IPS-NIHi11 (cell line): ENCODE measurements at regions not wholly inside any gene's neighbourhood (a gene's known extent, or its start where the extent isn't known, plus 50 kb on each side); places are given as distances from the start of the nearest gene placed in this dataset.
"Not testable (repeated sequence)": the region's sequence is repeated elsewhere in the genome, so short reads cannot be mapped to it uniquely, and the experiment has no call there.

Experiments used
- DNase-seq: peaks from one replicate; pipeline ENCODE4 v3.0.0; 2012; ENCODE audit warnings: mixed read lengths, low spot score

DNA sequence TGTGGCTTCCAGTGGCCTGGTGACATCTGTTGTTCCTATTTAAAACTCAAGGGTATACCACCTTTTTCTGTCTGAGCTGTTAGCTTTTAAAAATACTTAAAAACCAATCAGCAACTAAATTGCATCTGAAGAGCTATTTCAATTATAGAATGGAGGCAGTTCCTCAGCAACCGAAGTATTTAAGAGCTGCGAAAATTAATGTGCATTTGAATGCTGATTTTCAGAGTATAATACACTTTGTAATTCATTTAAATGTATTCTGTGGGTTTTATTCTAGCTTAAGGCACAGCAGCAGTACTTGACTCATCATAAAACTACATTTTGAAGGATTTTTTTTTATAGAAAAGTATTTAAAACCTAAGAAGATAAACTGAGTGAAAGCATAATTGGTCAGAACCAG is 404.9 kb upstream of the PRKCQ start:
- DNase-seq: no peak

DNA sequence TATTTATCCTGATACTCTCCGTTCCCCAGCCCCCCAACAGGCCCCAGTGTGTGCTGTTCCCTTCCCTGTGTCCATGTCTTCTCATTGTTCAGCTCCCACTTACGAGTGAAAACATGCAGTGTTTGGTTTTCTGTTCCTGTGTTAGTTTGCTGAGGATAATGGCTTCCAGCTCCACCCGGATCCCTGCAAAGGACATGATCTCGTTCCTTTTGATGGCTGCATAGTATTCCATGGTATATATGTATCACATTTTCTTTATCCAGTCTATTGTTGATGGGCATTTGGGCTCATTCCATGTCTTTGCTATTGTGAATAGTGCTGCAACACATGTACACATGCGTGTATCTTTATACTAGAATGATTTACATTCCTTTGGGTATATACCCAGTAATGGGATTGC is 403.9 kb upstream of the PRKCQ start:
- DNase-seq: not testable (repeated sequence)

DNA sequence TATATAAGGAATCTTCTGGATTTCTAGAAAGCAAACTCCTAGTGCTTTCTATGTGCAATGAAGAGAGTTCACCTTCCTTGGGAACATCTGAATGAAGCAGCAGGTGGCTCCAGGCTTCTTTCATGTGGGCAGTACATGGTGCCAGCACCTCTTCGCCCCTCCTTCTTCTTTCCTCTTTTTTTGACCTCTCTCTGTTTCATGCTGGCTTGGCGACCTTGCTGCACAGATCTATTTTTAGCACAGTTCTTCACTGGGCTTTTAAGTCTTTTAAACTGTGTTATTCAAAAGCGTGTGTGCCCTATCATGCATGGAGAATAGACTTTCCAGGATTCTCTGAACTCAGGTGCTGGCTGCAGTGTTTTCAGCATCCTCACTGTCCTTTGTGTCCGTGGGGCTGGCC is 400.3 kb upstream of the PRKCQ start:
- no peak for DNase-seq

DNA sequence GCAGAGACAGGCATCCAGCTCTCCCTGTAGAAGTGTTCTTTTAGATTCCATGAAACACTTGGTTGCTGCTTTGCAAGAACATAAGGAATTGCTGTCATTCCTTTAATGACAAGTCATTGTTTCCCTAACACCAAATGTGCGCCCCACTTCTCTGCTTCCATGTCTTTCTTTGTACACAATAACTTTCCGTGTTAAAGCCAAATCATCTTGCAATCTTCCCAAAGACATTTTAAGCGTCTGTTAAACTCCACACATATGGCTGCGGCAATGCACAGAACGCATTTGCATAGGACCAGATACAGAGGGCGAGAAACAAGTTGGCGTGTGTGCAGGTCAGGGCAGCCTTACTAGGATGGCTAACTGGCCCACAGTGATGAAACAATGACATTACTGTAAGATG is 399.3 kb upstream of the PRKCQ start:
- DNase-seq: no peak

DNA sequence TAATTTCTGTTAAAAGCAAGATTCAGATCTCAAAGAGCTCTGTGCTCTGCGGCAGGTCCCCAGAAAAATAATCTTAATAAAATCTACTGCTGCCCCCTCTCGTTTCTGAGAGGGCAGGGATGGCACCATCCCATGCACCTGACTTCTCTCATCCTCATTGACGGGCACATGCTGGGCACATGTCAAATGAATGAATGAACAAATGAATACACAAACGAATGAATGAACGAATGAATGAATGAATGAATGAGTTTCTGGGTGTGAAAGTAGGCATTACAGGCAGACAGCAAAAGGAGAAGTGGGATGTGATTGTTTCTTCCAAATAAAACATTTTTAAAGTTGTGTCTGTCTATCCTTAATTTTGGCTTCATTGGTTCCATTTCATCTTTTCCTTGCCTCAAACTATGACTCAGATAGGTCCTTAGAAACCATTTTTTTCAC is 398.1 kb upstream of the PRKCQ start:
- DNase-seq: no peak

DNA sequence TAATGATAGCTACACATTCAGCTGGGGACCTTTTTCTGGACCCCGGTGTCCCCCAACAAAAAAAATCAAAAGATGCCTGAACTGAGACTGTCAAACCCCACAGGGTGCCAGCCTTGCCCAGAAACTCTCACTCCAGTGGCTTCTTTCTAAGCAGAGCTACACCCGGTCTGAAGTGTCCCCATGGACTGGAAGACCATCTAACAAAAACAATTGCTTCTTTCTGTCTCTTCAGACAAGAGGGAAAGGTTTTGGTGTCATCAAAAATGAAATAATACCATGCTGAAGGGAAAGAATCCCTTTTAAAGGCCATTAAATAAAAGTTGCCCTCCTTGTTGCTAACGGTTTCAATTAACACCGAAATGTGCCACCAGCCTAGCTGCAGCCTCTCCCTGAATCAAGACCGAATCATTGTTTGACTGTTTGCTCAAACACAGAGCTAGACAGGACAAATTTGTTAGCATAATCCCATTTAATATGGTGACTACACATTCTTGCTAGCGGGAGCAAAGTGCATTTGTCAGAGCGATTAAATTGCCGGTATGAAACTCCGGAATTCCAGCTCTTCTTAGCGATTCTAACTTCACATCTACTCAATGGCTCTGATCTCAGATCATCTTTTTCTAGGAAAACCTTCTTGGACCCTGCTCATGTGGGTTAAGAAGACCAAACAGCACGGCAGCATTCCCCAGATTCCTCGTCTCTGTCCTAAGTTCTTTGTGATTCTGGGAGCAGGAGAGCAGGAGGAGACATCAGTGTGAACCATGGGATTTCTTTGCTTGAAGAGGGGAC is 397.5 kb upstream of the PRKCQ start:
- no peak for DNase-seq

DNA sequence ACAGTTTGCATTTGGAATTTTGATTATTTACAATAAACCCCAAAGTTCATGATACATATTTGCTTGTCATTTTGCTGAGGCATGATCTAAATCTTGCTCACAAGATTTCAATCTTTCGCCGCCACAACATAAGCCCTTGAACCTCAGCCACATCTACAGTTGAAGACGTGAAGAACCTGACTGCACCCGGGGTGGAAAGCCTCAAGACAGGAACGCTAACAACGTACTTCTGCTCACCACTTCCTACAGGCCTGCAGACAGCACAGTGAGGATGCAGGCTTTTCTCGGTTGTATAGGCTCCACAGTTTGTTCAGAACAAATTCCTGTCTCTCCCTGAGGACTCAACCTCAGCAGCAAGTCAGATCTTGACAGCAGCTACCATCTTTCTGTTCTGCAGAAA is 393.8 kb upstream of the PRKCQ start:
- DNase-seq: no peak

DNA sequence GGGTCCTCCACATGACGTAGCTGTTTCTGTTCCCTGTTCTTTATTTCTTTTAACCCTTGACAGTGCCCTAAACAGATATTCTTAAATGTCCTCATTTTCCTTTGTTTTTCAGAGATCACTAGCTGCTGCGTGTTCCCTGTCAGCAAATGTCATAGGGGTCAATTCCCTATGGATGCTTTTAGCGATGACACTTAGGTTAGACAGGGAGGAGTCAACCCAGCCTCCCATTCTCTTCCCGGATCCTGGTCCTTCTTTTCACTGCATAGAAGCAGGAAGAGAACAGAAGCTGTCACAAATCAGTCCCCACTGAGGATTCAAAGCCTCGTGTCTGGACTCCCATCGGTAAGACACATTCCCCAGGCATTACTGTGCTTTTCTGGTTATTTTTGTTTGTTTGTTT is 392.1 kb upstream of the PRKCQ start:
- no peak for DNase-seq

DNA sequence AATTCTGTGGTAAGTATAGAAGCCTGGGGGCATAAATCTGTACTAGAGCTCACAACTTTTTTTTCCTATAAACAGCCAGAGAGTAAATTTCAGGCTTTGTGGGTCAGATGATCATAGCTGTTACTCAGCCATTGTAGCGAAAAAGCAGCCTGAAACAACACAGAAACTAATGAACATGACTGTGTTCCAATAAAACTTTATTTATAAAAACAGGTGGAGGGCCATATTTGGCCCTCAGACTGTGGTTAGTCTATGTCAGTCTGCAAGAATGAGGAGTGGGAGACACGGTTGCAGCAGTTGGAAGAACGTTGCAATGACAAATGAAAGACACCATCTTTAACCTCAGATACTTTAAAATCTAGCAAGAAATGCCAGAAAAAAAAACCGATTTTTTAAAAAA is 389.6 kb upstream of the PRKCQ start:
- no peak for DNase-seq

DNA sequence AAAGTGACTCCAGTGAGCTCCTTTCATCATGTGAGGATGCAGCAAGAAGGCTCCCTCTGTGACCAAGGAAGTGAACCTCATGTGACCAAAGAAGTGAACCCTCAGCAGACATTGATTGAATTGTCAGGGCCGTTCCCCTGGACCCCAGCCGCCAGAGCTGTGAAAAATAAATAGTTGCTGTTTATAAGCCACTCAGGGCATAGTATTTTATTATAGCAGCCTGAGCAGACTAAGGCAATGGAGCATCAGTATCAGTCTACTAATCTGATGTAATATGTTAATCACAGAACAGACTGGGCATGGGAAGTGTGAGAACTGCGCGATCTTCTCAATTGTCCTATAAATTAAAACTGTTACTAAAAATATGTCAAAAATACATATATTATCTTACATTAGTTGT is 384.5 kb upstream of the PRKCQ start:
- no peak for DNase-seq

DNA sequence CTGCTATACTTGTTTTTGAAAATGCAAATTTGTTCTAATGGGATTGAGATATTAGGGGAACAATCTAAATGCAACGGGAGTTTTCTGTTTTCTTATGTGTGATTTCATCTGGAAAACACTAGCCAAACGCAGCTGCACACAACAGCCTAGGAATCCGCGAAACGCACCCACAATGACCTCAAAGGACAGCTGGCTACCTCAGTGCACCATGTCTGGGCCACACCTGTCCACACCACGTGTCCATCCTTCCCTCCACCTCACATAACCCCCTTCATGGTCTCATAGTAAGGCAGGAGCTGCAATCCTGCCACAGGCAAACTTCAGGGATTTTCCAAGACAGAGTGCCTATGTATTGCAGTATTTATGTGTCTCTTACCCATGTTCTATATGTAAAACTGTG is 382.5 kb upstream of the PRKCQ start:
- DNase-seq: no peak

DNA sequence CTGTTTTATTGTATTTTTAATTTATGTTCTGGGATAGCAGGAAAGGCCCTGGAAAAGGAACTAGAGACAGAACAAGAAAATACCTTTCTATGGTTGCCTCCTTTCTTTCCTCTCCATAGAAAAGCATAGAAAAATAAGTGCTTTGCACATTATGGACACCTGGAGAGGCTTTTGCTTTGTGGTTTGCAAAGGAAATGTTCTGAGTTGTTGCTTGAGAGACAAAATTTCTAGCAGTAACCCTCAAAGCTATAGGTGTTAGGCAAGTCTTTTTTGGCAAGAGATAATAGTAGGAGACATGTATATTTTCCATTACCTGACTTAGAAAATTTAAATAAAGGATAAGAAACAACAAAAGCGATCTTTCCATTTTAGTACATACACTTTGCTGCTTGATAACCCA is 378.6 kb upstream of the PRKCQ start:
- no peak for DNase-seq

DNA sequence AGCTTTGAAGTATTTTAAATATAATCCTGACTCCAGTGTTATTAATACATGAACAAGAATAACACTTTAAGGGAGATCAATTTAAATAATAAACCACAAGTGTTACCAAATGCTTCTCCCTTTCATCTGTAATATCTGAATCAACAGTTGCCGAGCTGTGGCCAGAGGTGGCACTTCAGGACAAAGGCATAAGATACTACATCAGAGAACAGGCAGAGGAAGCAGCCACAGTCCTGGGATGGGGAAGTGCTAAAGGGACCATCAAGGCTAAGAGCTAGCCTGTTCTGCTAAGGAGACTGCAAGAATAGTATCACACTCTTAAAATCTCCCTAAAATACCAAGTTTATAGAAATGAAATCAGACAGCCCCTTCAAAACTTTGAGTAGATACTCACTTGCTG is 378.2 kb upstream of the PRKCQ start:
- no peak for DNase-seq

DNA sequence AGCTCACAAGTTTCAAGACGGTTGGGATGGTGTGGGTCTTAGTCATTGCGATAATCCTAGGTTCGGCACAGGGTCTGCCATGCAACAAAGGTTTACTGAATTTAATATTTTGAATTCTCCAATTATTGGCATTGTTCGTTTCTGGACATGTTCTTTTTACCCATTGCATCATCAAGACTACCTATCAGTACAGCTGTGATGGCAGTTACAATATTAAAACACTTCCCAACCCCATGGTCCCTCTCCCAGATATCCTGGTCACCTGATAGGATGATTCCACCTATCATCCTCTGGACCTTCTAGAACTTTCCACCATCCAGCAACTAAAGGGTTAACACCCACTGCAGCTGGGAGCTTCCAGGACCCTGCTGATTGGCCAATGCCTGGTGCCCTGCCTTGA is 377.8 kb upstream of the PRKCQ start:
- peak; percentile 19 for DNase-seq

DNA sequence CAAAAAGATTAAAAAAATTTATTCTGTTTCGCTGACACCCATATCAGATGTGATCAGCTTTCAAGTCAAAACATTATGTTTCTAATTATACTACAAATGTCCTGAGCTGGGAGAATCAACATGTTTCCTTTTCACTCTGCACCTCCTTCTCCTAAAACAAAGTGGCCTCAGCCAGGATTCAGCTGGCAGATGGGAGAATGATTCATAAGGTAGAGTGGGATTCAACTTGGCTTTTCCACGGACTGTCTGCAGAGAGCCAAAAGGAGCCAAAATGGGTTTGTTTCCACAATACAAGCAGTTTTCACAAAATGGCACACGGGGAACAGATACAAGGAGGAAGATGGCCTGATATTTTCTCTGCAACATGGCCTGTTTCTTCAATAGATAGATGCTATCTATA is 376.5 kb upstream of the PRKCQ start:
- no peak for DNase-seq

DNA sequence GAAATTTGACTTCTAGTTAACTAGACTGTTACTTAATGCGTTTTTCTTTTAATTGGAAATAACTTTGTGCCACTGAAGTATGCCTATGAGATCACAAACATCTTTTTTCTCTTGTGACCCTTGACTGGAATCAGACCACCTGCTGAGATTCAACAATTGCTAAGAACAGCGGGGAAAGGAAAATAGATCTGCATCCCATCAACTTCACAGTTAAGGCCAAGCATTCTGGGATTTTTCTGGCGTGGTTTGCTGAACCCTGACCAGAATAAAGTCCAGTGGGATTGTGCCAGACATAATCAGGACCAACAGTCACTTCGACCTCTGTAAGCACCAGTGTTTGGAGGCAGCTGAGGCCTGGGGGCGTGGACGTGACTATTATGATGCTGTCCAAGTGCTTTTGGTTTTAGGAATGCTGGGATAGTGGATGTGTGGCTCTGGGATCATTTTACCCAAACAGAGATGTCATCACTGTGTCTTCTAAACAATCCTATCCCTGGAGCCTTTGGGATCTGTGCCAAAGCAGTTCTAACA is 373.3 kb upstream of the PRKCQ start:
- no peak for DNase-seq

DNA sequence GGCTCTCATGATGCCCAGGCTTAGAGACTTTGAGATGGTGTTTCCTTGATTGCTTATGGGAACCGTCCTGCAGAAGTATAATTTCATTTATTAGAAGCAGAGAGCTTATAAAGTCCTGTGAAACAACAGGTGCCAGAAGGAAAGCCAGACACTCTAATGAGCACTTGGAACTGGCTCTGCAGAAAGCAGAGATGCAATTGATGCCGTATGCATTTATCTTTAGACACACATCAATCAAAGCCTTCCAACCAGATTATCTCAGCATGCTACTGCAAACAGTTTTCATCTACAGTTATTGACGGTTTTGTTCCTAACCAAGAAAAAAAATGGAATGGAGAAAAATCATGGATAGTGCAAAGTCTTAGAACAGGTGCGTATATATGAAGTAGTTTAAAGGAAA is 371.7 kb upstream of the PRKCQ start:
- no peak for DNase-seq

DNA sequence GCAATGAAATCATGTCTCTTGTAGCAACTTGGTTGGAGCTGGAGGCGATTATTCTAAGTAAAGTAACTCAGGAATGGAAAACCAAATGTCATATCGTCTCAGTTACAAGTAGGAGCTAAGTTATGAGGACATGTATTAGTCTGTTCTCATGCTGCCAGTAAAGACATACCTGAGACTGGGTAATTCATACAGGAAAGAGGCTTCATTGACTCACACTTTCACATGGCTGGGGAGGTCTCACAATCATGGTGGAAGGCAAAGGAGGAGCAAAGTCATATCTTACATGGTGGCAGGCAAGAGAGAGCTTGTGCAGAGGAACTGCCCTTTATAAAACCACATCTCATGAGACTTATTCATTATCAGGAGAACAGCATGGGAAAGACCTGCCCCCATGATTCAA is 370.1 kb upstream of the PRKCQ start:
- DNase-seq: no peak

DNA sequence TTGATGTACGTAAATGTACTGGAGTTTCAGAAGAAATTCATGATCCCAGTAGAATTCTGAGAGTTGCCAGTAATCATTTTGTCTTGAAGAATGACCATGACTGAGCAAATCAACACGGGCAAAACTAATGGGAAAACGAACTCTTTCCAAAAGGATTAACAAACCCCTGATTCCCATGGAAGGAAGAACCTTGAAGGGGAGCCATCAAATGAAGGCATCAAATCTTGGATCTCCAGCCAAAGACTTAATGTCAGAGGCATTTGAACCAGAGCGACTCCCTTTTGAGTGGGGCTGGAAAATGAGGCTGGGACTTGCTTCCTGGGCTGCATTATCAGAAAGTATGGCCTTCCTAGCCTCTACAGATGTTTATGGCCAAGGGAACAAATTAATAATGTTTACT is 364.4 kb upstream of the PRKCQ start:
- DNase-seq: no peak

DNA sequence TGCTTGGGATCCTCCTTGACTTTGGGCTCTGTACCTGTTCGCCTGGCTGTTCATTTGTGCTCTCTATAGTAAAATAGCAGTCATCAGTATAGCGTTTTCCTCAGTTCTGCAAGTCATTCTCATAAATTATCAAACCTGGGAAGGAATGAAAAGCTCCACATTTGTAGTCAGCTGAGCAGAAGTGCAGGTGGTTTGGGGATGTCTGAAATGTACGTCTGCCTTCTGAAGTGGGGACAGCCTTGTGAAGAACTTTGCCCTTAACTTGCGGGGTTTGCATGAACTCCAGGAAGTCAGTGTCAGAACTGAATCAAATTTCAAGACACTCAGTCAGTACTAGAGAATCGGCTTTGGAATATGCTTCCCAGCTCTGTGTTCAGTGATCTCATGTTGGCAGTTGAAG is 358.3 kb upstream of the PRKCQ start:
- no peak for DNase-seq

DNA sequence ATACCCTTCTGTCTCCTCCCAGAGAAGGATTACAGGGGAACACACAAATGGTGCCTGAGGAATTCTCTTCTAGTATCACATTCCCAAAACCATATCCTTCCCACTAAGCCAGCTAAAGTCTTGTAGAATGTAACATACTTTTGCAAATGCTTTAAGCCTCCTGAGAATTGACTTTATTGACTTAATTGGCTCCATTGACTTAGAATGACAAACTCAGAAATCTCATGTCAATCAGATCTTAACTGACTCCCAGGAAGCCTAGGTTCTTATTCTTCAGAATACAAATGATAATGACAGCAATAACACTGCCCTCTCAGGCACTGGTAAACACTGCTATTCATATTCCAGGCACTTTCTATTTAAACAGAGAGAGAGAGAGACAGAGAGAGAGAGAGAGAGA is 356.9 kb upstream of the PRKCQ start:
- no peak for DNase-seq

DNA sequence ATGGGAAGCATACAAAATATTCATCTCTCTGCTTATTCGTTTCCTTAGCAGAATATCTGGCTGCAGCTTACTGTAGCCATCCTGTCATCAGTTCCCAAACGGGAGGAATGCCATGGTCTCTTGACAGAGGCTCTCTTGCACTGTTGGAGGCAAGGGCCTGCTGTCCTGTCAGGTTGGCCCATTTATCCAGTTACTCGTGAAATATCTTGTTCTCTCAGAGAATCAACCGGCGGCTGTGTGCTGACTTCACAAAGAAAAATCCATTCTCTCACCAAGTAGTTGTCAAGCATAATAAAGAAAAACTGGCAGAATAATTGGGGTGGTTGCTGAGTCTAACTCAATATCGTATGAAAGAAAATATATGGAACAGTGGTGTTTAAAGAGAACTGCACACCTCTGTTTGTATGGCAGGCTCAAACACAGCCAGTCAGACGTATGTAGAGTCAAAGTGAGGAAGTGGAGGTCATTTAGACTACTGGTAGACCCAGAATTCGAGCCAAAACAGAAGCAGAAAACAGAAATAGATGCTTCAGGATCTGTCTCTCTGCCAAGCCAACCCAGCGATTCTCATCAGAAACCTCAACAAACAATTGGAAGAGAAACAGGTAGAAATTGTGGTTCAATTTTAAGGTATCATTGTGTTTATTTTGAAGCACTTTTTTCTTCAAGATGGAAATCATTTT is 349.2 kb upstream of the PRKCQ start:
- no peak for DNase-seq

DNA sequence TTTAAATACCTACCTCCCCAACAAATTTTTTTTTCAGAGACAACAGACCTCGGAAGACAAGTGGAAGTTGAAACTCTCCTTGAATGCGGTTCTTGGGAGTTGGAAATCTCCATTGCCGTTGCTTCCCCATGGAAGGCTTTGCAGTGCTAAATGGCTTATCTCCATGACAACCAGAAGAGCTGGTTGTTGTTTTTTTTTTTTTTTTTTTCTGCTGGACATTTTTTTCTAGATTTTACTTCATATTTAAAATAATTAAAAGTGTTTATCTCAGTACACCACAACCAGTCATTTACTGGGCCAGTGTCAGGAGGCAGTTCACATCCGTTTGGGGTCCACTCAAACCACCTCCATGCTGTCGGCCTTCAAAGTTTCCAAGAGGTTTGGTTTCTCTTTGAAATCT is 348.5 kb upstream of the PRKCQ start:
- no peak for DNase-seq

DNA sequence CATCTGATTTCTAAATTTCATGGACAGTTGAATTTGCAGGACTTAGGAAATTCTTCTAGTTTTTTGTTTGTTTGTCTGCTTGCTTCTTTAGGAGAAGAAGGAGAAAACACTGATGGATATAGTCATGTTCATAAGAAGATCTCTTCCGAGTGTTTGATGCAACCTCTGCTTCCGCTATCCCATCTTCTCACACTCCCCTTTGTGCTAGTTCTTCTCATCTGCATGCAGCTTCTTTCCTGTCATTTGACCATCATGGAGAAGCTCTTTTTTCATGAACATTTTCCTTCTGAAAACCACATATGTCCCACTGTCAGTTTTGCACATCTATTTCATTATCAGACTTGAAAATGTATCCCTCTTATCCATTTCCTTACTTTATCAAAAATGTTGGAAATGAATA is 346.9 kb upstream of the PRKCQ start:
- no peak for DNase-seq
